Brain pericyte (primary cell): ENCODE measurements at regions not wholly inside any gene's neighbourhood (a gene's known extent, or its start where the extent isn't known, plus 50 kb on each side); places are given as distances from the start of the nearest gene placed in this dataset.

Experiments
- DNase-seq: peaks from one replicate; pipeline ENCODE4 v3.0.0-alpha.2; 2012; ENCODE audit warnings: low read depth, low spot score

DNA sequence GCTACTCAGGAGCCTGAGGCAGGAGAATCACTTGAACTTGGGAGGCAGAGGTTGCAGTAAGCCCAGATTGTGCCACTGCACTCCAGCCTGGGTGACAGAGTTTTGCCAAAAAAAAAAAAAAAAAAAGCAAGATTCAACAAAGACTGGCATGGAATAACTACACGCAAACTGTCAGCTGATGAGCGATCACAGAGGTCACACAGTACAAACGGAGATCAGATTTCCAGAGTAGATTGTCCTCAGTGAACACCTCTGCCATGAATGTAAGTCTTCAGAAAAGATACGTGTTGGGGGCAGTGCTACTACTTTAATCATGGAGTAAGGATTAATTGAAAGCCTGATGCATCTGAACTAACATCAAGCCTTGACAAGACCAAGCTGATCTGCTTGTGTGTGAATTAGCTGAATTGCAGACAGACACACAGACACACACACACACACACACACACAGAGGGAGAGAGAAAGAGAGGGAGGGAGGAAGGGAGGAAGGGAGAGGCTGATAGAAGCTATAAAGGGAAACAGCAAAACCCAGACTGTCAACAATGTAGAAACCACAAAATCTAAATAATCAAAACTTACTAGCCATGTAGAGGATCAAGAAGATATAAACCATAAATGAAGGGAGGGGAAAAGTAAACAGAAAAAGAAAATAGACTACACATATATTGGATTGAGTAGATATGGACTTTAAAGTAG lies 222.9 kb upstream of the ZNF462 start:
- DNase-seq, result no peak

DNA sequence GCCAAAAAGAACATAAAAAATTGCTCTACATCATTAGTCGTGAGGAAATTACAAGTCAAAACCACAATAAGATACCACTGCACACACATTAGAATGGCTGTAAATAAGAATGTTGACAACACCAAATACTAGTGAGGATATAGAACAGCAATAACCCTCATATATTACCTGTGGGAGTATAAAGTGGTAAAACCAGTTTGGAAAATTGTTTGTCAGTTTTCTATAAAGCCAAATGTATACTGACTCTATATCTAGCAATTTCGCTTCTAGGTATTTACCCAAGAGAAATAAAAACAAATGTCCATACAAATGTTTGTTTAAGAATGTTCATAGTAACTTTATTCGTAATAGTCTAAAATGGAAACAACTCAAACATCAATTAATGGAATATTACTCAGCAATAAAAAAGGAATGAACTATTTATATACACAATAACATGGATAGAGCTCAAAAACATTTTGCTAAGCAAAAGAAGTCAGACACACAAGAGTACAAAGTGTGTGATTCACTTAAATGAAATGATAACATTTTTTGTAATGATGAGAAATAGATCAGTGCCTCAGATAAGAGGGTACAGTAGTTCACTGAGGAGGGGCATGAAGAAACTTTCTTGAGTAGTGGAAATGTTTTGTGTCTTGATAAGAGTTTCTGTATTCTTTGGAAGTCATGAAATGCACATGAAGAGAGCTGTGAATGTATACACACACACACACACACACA lies 219.6 kb upstream of the ZNF462 start:
- no peak for DNase-seq

DNA sequence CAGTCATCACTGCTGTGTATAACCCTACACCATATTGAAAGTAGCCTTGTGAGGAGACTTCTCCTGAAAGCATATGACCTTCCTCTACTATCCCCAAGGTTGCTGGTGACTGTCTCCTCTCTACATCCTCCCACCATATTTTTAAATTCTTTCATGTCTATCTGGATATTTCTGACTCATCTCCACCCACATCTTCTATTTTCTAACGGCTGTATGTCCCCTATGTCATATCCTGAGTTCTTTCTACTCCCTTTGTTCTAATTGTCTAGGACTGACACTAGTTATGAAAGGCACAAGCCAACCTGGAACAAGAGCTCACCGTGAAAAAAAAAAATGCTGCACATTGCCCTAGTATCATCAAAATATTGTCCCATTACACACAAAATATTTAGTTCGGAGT lies 218.3 kb upstream of the ZNF462 start:
- no peak for DNase-seq

DNA sequence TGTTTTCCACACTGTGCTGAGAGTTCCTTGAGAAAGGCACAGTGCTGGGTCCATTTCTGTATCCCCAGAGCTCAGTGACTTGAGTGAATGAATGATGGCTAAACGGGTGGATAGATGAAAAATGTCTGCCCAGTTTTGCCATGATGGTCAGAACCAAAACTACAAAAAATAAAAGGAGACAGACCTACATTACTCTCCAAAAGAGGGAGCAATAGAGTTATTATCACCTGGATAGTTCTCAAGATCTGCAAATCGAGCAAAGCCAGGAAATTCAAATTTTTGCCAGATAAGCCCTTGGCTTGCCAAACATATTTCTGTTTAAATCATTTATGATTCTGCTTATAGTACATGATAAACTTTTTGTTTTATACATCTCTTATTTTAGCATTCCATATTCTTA lies 214.2 kb upstream of the ZNF462 start:
- DNase-seq, result no peak

GRCh38 chr9:106649664-106650063 lies 213.3 kb upstream of the ZNF462 start:
- DNase-seq, result no peak

GRCh38 chr9:106653213-106653612 lies 209.8 kb upstream of the ZNF462 start:
- no peak for DNase-seq

- DNase-seq, result no peak
These were observed 207.0 kb upstream of the ZNF462 start for GRCh38 chr9:106655966-106656365.

DNA sequence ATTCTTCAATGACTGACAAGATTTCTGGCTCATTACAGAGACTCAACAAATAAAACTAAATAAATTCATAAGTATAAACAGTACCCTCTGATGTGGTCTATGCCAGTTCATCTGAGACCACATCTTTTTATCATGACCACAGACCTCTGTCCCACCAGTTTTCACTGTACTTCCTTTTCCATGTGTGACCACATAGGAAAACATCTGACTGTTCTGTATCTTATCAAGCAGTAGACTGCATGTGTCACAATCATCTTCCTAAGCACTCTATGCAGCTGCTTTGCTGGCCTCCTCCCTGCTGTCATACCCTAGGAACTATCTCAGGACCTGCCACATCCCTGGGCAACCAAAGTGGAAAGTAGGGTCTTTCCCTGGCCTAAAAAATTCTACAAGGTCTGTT lies 205.0 kb upstream of the ZNF462 start:
- no peak for DNase-seq

DNA sequence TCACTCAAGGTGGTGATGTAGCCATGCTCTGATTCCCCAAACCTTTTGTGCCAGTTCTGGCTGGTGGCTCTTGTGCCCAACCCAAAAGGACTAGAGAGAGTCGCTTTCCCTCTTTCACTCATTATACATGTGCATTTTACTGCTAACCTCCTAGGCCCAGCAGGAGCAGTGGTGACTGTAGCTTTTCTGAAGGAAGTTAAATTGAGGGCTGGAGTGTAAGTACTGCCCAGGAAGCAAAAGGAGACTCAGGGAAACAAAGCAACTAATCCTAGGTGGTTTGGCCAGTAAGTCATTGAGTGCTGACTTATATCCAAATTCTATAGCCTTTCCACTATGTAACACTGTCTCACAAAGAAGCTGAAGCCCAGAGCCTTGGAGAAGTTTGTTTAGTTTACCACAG lies 194.4 kb upstream of the ZNF462 start:
- DNase-seq, result no peak

GRCh38 chr9:106669835-106670234 lies 193.1 kb upstream of the ZNF462 start:
- DNase-seq, result no peak

GRCh38 chr9:106670418-106670817 lies 192.5 kb upstream of the ZNF462 start:
- no peak for DNase-seq

- DNase-seq, result no peak
These were observed 187.2 kb upstream of the ZNF462 start for GRCh38 chr9:106675780-106676179.

GRCh38 chr9:106677374-106677773 lies 185.6 kb upstream of the ZNF462 start:
- no peak for DNase-seq

GRCh38 chr9:106677830-106678229 lies 185.1 kb upstream of the ZNF462 start:
- DNase-seq, result no peak

DNA sequence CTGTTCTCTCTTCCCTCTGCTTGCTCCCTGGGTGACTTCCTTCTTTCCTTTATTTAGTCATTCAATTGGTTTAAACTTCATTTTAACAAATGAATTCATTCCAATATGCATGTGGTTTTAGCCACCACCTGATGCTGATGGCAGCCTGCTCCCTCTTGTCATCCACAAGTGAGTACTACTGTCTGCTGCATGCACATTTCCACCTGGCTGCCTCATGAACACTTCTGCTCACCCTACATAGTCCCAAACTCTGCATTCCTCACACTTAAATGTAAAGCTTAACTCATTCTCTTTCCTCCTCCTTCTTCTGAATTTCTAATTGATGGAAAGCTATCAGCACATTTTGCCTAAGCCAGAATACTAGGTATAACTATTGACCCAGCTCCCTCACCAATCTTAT lies 184.7 kb upstream of the ZNF462 start:
- DNase-seq, result no peak

GRCh38 chr9:106682420-106682819 lies 180.5 kb upstream of the ZNF462 start:
- no peak for DNase-seq

DNA sequence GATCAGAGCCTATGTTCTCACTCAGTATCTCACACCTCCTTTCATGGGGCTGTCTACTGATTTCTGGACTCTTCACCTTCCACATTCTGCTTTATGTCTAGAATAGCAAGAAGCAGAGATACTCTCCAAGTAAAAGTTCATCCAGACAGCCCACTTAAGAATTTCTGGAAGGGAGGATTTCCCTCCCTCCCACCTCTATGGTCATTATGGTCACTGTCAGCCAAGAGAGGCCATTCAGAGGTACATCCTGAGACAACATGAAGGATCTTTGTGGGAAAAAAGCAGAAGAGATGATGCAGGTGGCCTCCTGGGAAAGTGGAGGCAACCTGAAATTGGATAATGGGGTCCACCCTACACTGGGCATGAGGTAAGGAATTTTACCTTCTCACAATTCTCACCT lies 179.5 kb upstream of the ZNF462 start:
- DNase-seq, result no peak

GRCh38 chr9:106684940-106685695 lies 177.8 kb upstream of the ZNF462 start:
- DNase-seq, result no peak

GRCh38 chr9:106689089-106689488 lies 173.9 kb upstream of the ZNF462 start:
- DNase-seq, result no peak

DNA sequence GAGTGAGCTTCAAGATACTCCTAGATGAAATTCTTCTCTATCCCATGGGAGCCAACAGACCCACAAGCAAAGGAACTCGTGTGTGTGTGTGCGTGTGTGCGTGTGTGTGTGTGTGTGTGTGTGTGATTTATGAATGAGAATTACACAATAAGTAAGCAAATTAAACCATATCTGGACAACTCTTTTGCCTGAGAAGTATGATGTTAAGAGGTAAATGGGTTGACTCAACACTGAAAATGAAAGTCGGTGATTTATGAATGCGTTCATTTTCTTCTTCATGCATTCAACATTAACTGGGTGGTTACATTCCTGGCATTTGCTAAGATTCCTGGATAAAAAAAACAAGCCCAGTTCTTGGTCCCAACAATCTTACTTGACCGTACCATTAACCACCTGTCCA lies 171.3 kb upstream of the ZNF462 start:
- DNase-seq, result no peak

GRCh38 chr9:106693558-106693957 lies 169.4 kb upstream of the ZNF462 start:
- DNase-seq, result no peak

DNA sequence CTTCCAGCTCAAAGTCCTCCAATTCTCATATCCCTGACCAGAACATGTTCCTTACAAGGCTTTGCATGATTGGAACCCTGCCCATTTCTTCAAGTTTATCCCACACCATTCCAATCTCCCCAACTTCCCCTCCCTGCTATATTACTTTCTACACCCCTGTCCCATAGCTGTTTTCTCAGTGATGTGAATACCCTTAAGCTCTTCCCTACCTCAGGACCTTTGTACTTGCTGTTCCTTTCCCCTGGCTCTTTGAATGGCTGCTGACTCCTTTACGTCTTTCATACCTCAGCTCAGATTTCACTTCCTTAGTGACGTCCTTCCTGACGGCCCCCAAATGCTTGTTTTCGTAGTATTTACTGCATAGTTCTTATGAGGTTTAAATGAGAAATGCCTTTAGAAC lies 166.2 kb upstream of the ZNF462 start:
- no peak for DNase-seq

DNA sequence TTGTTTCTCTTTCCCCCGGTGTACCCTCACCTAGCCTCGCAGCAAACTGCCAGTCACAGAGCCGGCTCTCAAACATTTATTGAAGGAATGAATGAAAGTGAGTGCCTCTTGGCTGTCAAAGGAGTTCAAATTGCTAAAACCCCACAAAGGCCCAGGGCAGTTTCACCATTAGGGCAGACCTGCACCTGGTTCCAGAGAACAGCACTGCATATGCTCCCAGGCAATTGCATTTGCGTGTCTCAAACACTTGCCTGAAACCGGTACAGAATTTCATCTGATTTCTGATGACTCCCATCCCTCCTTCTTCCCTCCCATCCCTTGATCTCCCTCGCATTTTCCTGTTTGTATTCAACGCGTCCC lies 165.6 kb upstream of the ZNF462 start:
- no peak for DNase-seq
